ENCODE measurements at regions not wholly inside any gene's neighbourhood (a gene's known extent, or its start where the extent isn't known, plus 50 kb on each side); places are given as distances from the start of the nearest gene placed in this dataset.

DNA sequence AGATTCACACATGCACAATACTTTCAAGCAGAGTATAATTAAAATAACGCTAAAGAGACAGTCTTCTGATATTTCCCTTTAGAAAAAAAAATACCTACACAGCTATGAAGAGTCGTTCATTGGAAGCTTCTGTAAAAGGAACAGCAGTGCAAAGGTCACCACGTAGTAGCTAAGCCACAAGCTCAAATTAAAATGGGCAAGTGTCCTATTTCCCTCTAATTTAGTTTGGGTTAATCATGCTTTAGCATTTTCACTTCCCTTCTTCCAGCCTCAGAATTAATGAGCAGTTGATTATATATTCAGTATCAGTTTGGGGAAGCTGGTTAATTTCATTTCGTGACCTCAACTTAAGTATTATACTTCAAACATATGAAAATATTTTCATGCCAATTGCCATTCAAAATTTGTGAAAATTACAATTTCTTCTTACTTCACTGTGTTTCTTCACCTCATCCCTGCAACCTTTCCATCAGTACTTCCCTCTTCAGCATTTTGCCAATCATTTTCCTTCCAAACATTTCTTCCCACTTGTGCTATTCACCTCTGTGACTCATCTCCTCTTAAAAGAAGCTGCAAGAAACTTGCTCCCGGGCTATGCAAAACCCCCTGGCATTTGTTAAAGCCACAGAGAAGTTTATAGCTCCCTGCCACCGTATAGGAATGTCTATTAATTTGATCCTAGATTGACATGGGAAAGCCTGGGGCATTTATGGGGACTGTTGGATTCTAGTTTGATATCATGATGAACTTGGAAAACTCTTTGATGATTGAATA lies 83.0 kb downstream of the DMRTA1 start:
- no peaks in the 10 kb centered on the region for H3K27me3 ChIP-seq (ENCODE audit: control insufficient read depth, insufficient read depth, low read length)
- no peak overlapping the region for H3K9ac ChIP-seq (ENCODE audit: low read depth, low read length)
- H3K27ac ChIP-seq (ENCODE audit: insufficient read depth, low read length), result no peak overlapping the region
- no TSS peak for BruUV-seq (replicated peaks)
- no peak overlapping the region for H3K18ac ChIP-seq (ENCODE audit: low read depth, low read length)
- CTCF ChIA-PET, result interaction anchor here (0.6 to 0.8 kb wide), 2 partner anchors 11 to 18 kb away, joined by 3 to 5 read pairs; no protein-coding TSS in a partner anchor
- no peak for DNase-seq
- no peak overlapping the region for H2BK15ac ChIP-seq (ENCODE audit: low read depth, low read length)
- no peak overlapping the region for H2BK120ac ChIP-seq (ENCODE audit: low read depth, low read length)
- H4K5ac ChIP-seq (ENCODE audit: low read depth, low read length), result no peak overlapping the region
- no peak overlapping the region for H3K4me2 ChIP-seq (ENCODE audit: low read depth, low read length)
- H3K56ac ChIP-seq (ENCODE audit: extremely low read depth, insufficient read depth, low read length), result no peak overlapping the region
- H2BK5ac ChIP-seq (ENCODE audit: low read depth, low read length, poor library complexity, severe bottlenecking), result no peak overlapping the region
- no peak overlapping the region for H2BK20ac ChIP-seq (ENCODE audit: low read depth, low read length)
- H2AFZ ChIP-seq (replicated peaks; ENCODE audit: low read length, poor library complexity), result no peak overlapping the region
- no peak overlapping the region for H2AK5ac ChIP-seq (ENCODE audit: low read depth, low read length)
- H4K91ac ChIP-seq (ENCODE audit: insufficient read depth, low read depth, low read length), result no peak overlapping the region
- ATAC-seq (ENCODE audit: low read depth), result no peak
- H3K23ac ChIP-seq (ENCODE audit: low read depth, low read length), result no peak overlapping the region
- in situ Hi-C loops (cut with MboI; ENCODE audit: low sequenced_read_pairs), result no loop called here
- POLR2A ChIA-PET (ENCODE audit: unreplicated experiment), result no interaction called here
- no peaks in the 10 kb centered on the region for H3K4me1 ChIP-seq (ENCODE audit: control insufficient read depth, insufficient read depth, low read length)
- H2AK9ac ChIP-seq (replicated peaks; ENCODE audit: low read depth, low read length, poor library complexity), result no peak overlapping the region
- no peak overlapping the region for H3K4me3 ChIP-seq (ENCODE audit: insufficient read depth, low read depth, low read length)
- H3K14ac ChIP-seq (replicated peaks; ENCODE audit: low read depth, low read length), result no peak overlapping the region
- dilution Hi-C loops (cut with HindIII; ENCODE audit: low sequenced_read_pairs, unreplicated experiment), result no loop called here
- H3K9me1 ChIP-seq (ENCODE audit: insufficient read depth, low read length), result no peaks in the 10 kb centered on the region
- H3K36me3 ChIP-seq (ENCODE audit: control insufficient read depth, insufficient read depth, low read length), result no peaks in the 10 kb centered on the region
- H3K79me1 ChIP-seq (ENCODE audit: low read depth in 1 of 2, low read length in 2 of 2), result no peaks in the 10 kb centered on the region
- no CpG with 5 or more reads among the region's 6 CpGs for WGBS, 2 experiments (ENCODE audit: extremely low coverage in 2 of 2, insufficient read length in 1 of 2)
- no peaks in the 10 kb centered on the region for H3K9me3 ChIP-seq (ENCODE audit: control insufficient read depth, insufficient read depth, low read length)
- H4K20me1 ChIP-seq (ENCODE audit: insufficient read depth, low read length), result no peaks in the 10 kb centered on the region
- intact Hi-C loops (cut with micrococcal nuclease), result no loop called here
- no peak overlapping the region for H4K8ac ChIP-seq (ENCODE audit: low read depth in 2 of 2, low read length in 2 of 2)
- TF ChIP-seq RAD21 (IDR thresholded peaks at IDR 0.05; ENCODE audit: low read length), result no peak
- TF ChIP-seq FOS (IDR thresholded peaks at IDR 0.05; ENCODE audit: low read depth, low read length), result no peak
- no peak for TF ChIP-seq BHLHE40 (IDR thresholded peaks at IDR 0.05; ENCODE audit: low read depth, low read length)
- no peak for TF ChIP-seq MAZ (IDR thresholded peaks at IDR 0.05; ENCODE audit: borderline replicate concordance, low read depth, low read length)
- TF ChIP-seq NFE2L2 (IDR thresholded peaks at IDR 0.05; ENCODE audit: low read depth, low read length), result no peak
- TF ChIP-seq, protein P1, sequence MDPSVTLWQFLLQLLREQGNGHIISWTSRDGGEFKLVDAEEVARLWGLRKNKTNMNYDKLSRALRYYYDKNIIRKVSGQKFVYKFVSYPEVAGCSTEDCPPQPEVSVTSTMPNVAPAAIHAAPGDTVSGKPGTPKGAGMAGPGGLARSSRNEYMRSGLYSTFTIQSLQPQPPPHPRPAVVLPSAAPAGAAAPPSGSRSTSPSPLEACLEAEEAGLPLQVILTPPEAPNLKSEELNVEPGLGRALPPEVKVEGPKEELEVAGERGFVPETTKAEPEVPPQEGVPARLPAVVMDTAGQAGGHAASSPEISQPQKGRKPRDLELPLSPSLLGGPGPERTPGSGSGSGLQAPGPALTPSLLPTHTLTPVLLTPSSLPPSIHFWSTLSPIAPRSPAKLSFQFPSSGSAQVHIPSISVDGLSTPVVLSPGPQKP (IDR thresholded peaks at IDR 0.05; ENCODE audit: borderline replicate concordance, low read depth, low read length), result no peak
- no peak for TF ChIP-seq MAFK (IDR thresholded peaks at IDR 0.05; ENCODE audit: low read depth, low read length)
- TF ChIP-seq, protein P2, sequence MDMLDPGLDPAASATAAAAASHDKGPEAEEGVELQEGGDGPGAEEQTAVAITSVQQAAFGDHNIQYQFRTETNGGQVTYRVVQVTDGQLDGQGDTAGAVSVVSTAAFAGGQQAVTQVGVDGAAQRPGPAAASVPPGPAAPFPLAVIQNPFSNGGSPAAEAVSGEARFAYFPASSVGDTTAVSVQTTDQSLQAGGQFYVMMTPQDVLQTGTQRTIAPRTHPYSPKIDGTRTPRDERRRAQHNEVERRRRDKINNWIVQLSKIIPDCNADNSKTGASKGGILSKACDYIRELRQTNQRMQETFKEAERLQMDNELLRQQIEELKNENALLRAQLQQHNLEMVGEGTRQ (IDR thresholded peaks at IDR 0.05; ENCODE audit: low read depth, low read length), result no peak
- no peak for TF ChIP-seq CEBPB (IDR thresholded peaks at IDR 0.05; ENCODE audit: low read depth, low read length)
- TF ChIP-seq, protein P3, sequence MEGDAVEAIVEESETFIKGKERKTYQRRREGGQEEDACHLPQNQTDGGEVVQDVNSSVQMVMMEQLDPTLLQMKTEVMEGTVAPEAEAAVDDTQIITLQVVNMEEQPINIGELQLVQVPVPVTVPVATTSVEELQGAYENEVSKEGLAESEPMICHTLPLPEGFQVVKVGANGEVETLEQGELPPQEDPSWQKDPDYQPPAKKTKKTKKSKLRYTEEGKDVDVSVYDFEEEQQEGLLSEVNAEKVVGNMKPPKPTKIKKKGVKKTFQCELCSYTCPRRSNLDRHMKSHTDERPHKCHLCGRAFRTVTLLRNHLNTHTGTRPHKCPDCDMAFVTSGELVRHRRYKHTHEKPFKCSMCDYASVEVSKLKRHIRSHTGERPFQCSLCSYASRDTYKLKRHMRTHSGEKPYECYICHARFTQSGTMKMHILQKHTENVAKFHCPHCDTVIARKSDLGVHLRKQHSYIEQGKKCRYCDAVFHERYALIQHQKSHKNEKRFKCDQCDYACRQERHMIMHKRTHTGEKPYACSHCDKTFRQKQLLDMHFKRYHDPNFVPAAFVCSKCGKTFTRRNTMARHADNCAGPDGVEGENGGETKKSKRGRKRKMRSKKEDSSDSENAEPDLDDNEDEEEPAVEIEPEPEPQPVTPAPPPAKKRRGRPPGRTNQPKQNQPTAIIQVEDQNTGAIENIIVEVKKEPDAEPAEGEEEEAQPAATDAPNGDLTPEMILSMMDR (conservative IDR thresholded peaks at IDR 0.05; ENCODE audit: low read depth, low read length), result no peak
- TF ChIP-seq RCOR1 (IDR thresholded peaks at IDR 0.05; ENCODE audit: insufficient replicate concordance, low read length), result no peak
- TF ChIP-seq MXI1 (IDR thresholded peaks at IDR 0.05; ENCODE audit: borderline replicate concordance, low read depth, low read length), result no peak
- no peak for TF ChIP-seq SMC3 (IDR thresholded peaks at IDR 0.05; ENCODE audit: low read depth, low read length)
- TF ChIP-seq POLR2A (IDR thresholded peaks at IDR 0.05; ENCODE audit: low read depth, low read length), result no peak
- no peak for TF ChIP-seq CHD1 (IDR thresholded peaks at IDR 0.05; ENCODE audit: low read depth, low read length)
- TF ChIP-seq RFX5 (IDR thresholded peaks at IDR 0.05; ENCODE audit: low read depth, low read length), result no peak
- no peak overlapping the region for H3K4ac ChIP-seq (ENCODE audit: low read depth, low read length)

Data from IMR-90 (cell line).